ENCODE measurements at regions not wholly inside any gene's neighbourhood (a gene's known extent, or its start where the extent isn't known, plus 50 kb on each side); places are given as distances from the start of the nearest gene placed in this dataset.

GRCh38 chr6:170212956-170213636 lies 77.8 kb downstream of the DLL1 start:
- DNase-seq: no peak

- no peak for DNase-seq
Observed at GRCh38 chr6:170212051-170212756, 78.7 kb downstream of the DLL1 start.

- DNase-seq: no peak
Observed at GRCh38 chr6:170211404-170212025, 79.4 kb downstream of the DLL1 start.

- no peak for DNase-seq
Observed at GRCh38 chr6:170210651-170211403, 80.1 kb downstream of the DLL1 start.

GRCh38 chr6:170210026-170210390 lies 80.9 kb downstream of the DLL1 start:
- no peak for DNase-seq

- no peak for DNase-seq
Observed at GRCh38 chr6:170209354-170210025, 81.4 kb downstream of the DLL1 start.

- no peak for DNase-seq
Observed at GRCh38 chr6:170208651-170209353, 82.1 kb downstream of the DLL1 start.

GRCh38 chr6:170208182-170208601 lies 82.7 kb downstream of the DLL1 start:
- no peak for DNase-seq

GRCh38 chr6:170207586-170208181 lies 83.2 kb downstream of the DLL1 start:
- DNase-seq: no peak

- DNase-seq: no peak
Observed at GRCh38 chr6:170206851-170207431, 83.9 kb downstream of the DLL1 start.

GRCh38 chr6:170206317-170206621 lies 84.6 kb downstream of the DLL1 start:
- DNase-seq: no peak

GRCh38 chr6:170205534-170206316 lies 85.2 kb downstream of the DLL1 start:
- DNase-seq: no peak

- DNase-seq: no peak
Observed at GRCh38 chr6:170205126-170205525, 85.8 kb downstream of the DLL1 start.

GRCh38 chr6:170203212-170203611 lies 87.7 kb downstream of the DLL1 start:
- no peak for DNase-seq

GRCh38 chr6:170202416-170203135 lies 88.3 kb downstream of the DLL1 start:
- no peak for DNase-seq

- no peak for DNase-seq
Observed at GRCh38 chr6:170201361-170201760, 89.5 kb downstream of the DLL1 start.

- no peak for DNase-seq
Observed at GRCh38 chr6:170200458-170200891, 90.4 kb downstream of the DLL1 start.

GRCh38 chr6:170199716-170200115 lies 91.2 kb downstream of the DLL1 start:
- no peak for DNase-seq

GRCh38 chr6:170198298-170198697 lies 92.6 kb downstream of the DLL1 start:
- no peak for DNase-seq

- no peak for DNase-seq
Observed at GRCh38 chr6:170193326-170193821, 97.5 kb downstream of the DLL1 start.
